Psoas muscle (tissue), 7 donors: ENCODE measurements at regions not wholly inside any gene's neighbourhood (a gene's known extent, or its start where the extent isn't known, plus 50 kb on each side); places are given as distances from the start of the nearest gene placed in this dataset.
"Not testable (repeated sequence)": the region's sequence is repeated elsewhere in the genome, so short reads cannot be mapped to it uniquely, and the experiment has no call there.

Experiments
- ATAC-seq, 4 donors: fragments of 200-7000 bp; cut with Tn5 transposase; one replicate each; pipeline ENCODE4 v1.9.1; 2020; ENCODE audit warnings: moderate library complexity in 3 of 4, mild to moderate bottlenecking in 2 of 4
- DNase-seq, 2 donors: peaks; one replicate each; pipeline ENCODE4 v3.0.0-alpha.2; 2020
- H3K27ac ChIP-seq: fragments of 200-600 bp; one replicate; pipeline ENCODE4 v1.8.0; 2022
- H3K27me3 ChIP-seq, 3 donors: fragments of 200-600 bp in 1 of 3; one replicate each; pipeline versions ENCODE4 v1.6.1 to v1.8.0; 2013 to 2022; ENCODE audit warnings: low read length in 2 of 3, mild to moderate bottlenecking in 2 of 3, moderate library complexity in 1 of 3; ENCODE audit not compliant: insufficient read depth in 3 of 3
- H3K36me3 ChIP-seq, 2 donors: fragments of 200-600 bp in 1 of 2; one replicate each; pipeline versions ENCODE4 v1.6.1 to v1.8.0; 2013 to 2022; ENCODE audit warnings: low read depth in 1 of 2, mild to moderate bottlenecking in 1 of 2, moderate library complexity in 1 of 2; ENCODE audit not compliant: insufficient read depth in 1 of 2
- H3K4me1 ChIP-seq: fragments of 200-600 bp; one replicate; pipeline ENCODE4 v1.8.0; 2022
- H3K4me3 ChIP-seq: fragments of 200-600 bp; one replicate; pipeline ENCODE4 v1.8.0; 2022; ENCODE audit warnings: mild to moderate bottlenecking
- H3K9me3 ChIP-seq: fragments of 200-600 bp; one replicate; pipeline ENCODE4 v1.8.0; 2022
- CTCF ChIP-seq: fragments of 200-600 bp; IDR thresholded peaks from one replicate; pipeline ENCODE4 v1.8.0; 2022; ENCODE audit warnings: antibody characterized with exemption
- WGBS, 3 donors: extraction: QIAGEN DNeasy Blood & Tissue Kit; methylation state at CpG; one replicate each; pipeline versions ENCODE4 v1.1.6 to v1.1.7; 2013; 5-methylcytosine and 5-hydroxymethylcytosine counted together
- intact Hi-C, 2 donors: fragments of 100-400 bp; cut with DNase I; formaldehyde crosslinking; loops; one replicate each; pipeline versions ENCODE4 v1.11.0 to v1.14.2; 2022
- donor health status: healthy with polysubstance abuse.
- donor health status: DM: no; HTN: no; CAD: no; lungs with moderate emphysema.
- donor health status: Bipolar disorder and iron deficiency.
- donor health status: healthy.
- donor health status: DM: yes; HTN: yes; CAD: no.
- donor health status: DM: no; HTN: no; CAD: no.
- donor health status: DM: yes; HTN: yes; CAD: no.

DNA sequence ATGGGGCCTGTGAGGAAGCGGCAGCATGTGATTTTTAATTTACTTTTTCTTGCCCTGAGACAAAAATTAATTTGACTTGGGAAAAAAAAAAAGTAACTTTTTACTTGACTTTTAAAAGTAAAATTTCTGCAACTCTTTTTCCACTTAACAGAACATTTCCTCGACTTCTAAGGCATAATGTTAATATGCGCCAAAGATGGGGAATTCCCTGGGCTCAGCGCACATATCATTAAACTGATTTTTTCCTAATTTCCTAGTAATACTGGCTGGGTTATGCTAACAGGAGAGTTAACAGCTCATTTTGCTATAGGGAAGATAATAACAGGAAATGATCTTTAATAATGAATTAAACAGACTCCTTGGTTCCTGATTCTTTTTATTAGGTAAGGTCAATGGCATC, 120.6 kb upstream of the CDH5 start:
- 73 to 80% (median 77%) methylated on average over 4 of the region's 4 CpGs for WGBS, 3 donors
- intact Hi-C loops = no loop called here
- Histone ChIP-seq H3K4me1 (no peaks in the 10 kb centered on the region), H3K9me3 (no peaks in the 10 kb centered on the region), H3K27ac (no peak overlapping the region), H3K36me3 (no peaks in the 10 kb centered on the region), H3K4me3 (no peak overlapping the region), H3K27me3 (peaks cover 0 to 6% (median 0%) of the 10 kb centered on the region in 3 donors)
- no peak for TF ChIP-seq CTCF
- ATAC-seq (no peak), DNase-seq (no peak)

GRCh38 chr16:66245072-66245471, 121.4 kb upstream of the CDH5 start:
- Histone ChIP-seq H3K27me3 (peaks cover 0 to 6% (median 0%) of the 10 kb centered on the region in 3 donors), H3K9me3 (no peaks in the 10 kb centered on the region), H3K4me1 (no peaks in the 10 kb centered on the region), H3K36me3 (no peaks in the 10 kb centered on the region), H3K27ac (no peak overlapping the region), H3K4me3 (no peak overlapping the region)
- intact Hi-C loops = no loop called here
- 91 to 92% (median 92%) methylated on average over 8 of the region's 8 CpGs for WGBS, 3 donors
- no peak for TF ChIP-seq CTCF
- peak in 1 of 2 donors; percentile 17 for DNase-seq
- ATAC-seq = no peak

DNA sequence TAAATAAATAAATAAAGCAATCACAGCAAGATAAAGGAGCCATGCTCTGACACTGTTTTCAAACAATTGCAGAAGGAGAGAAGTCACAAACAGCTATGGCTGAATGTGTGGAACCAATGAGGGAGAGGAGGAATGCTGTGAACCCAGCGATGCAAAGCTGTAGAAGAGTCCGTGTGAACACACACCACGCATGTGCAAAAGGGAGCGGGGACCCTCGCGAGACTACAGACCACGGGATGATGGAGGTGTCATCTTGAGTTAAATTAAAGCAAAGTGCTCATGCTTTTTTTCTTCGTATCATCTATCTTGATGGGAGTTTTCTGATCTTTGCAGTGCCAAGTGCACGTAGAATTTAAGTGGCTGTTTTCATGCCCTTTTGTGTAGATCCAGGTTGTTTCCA, 123.8 kb upstream of the CDH5 start:
- 95 to 98% (median 95%) methylated on average over 9 of the region's 9 CpGs for WGBS, 3 donors
- H3K4me3 ChIP-seq = no peak overlapping the region
- TF ChIP-seq CTCF = no peak
- DNase-seq = no peak
- intact Hi-C loops = no loop called here
- no peaks in the 10 kb centered on the region for H3K9me3 ChIP-seq
- no peaks in the 10 kb centered on the region for H3K4me1 ChIP-seq
- peaks cover 0 to 6% (median 0%) of the 10 kb centered on the region in 3 donors for H3K27me3 ChIP-seq
- no peak overlapping the region for H3K27ac ChIP-seq
- no peak for ATAC-seq
- no peaks in the 10 kb centered on the region for H3K36me3 ChIP-seq

DNA sequence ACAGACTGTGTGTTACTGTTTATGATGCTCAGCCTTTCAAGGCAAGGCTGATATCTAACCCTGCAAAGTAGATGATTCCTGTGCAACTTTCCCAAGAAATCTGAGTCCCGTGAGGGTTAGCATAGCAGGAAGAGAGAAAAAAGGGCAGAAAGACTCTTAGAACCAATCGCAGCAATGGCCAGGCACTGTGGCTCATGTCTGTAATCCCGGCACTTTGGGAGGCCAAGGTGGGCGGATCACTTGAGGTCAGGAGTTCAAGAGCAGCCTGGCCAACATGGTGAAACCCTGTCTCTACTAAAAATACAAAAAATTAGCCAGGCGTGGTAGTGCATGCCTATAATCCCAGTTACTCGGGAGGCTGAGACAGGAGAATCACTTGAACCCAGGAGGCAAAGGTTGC, 124.3 kb upstream of the CDH5 start:
- H3K27ac ChIP-seq, ATAC-seq, H3K9me3 ChIP-seq, intact Hi-C loops, H3K27me3 ChIP-seq, H3K4me3 ChIP-seq, H3K4me1 ChIP-seq, H3K36me3 ChIP-seq: not testable (repeated sequence)
- peak in 1 of 2 donors; percentile 64 for DNase-seq
- 48 to 64% (median 49%) methylated on average over 6 of the region's 6 CpGs for WGBS, 3 donors

- peak; percentile 31 to 60 for DNase-seq
- Histone ChIP-seq H3K27me3 (peaks cover 0 to 9% (median 0%) of the 10 kb centered on the region in 3 donors), H3K36me3 (no peaks in the 10 kb centered on the region), H3K9me3 (no peaks in the 10 kb centered on the region), H3K4me3 (no peak overlapping the region), H3K4me1 (no peaks in the 10 kb centered on the region), H3K27ac (no peak overlapping the region)
- intact Hi-C loops = no loop called here
- ATAC-seq = no peak
- no peak for TF ChIP-seq CTCF
- WGBS, 3 donors = 16 to 28% (median 27%) methylated on average over 8 of the region's 8 CpGs
These were observed 125.7 kb upstream of the CDH5 start for GRCh38 chr16:66240631-66241395.
